Panc1 (cell line): ENCODE measurements at regions not wholly inside any gene's neighbourhood (a gene's known extent, or its start where the extent isn't known, plus 50 kb on each side); places are given as distances from the start of the nearest gene placed in this dataset.

Experiments
- ATAC-seq: fragments of 200-7000 bp; cut with Tn5 transposase; 2 replicates; pipeline ENCODE4 v1.9.1; 2020; ENCODE audit warnings: mild to moderate bottlenecking, moderate library complexity
- BruUV-seq: library from RNA; stranded (reverse); fragments of 400-500 nt; replicated peaks from 2 replicates; lab custom pipeline; 2021; lab: Mats Ljungman, UMichigan
- CTCF ChIA-PET: fragments of 300-600 bp; sonication (Branson Sonifier 250); formaldehyde crosslinking; loops from one replicate; lab custom pipeline; 2022; ENCODE audit warnings: antibody characterized with exemption; lab: Charles Lee
- POLR2A ChIA-PET: fragments of 300-600 bp; sonication (Branson Sonifier 250); formaldehyde crosslinking; loops from one replicate; lab custom pipeline; 2022; ENCODE audit warnings: antibody characterized with exemption; lab: Charles Lee
- DNase-seq: peaks from one replicate; pipeline ENCODE4 v3.0.0-alpha.2; 2010; ENCODE audit warnings: low read depth, low spot score
- H3K27ac ChIP-seq: 2 replicates; pipeline ENCODE4 v1.5.1; 2011; ENCODE audit warnings: mild to moderate bottlenecking, low read length, inconsistent platforms
- H3K27me3 ChIP-seq: fragments of 200-500 bp; sonication (Bioruptor generic); 2 replicates; pipeline ENCODE4 v1.6.0; 2014; ENCODE audit warnings: low read length, inconsistent platforms; ENCODE audit not compliant: control insufficient read depth, insufficient read depth
- H3K36me3 ChIP-seq: fragments of 200-500 bp; sonication (Bioruptor generic); 2 replicates; pipeline ENCODE4 v1.5.1; 2014; ENCODE audit warnings: inconsistent platforms, mild to moderate bottlenecking, low read length, moderate library complexity; ENCODE audit not compliant: control insufficient read depth, insufficient read depth
- H3K4me1 ChIP-seq: 2 replicates; pipeline ENCODE4 v1.5.1; 2011; ENCODE audit warnings: inconsistent platforms, mild to moderate bottlenecking, low read length, moderate library complexity; ENCODE audit not compliant: control insufficient read depth, insufficient read depth
- H3K4me3 ChIP-seq, 2 experiments: 2 replicates each; pipeline ENCODE4 v1.5.1; 2011 to 2012; ENCODE audit warnings: low read depth in 2 of 2, low read length in 2 of 2, mild to moderate bottlenecking in 2 of 2, inconsistent platforms in 1 of 2, moderate library complexity in 1 of 2
- H3K9me3 ChIP-seq: fragments of 200-500 bp; sonication (Bioruptor generic); 2 replicates; pipeline ENCODE4 v1.5.1; 2014; ENCODE audit warnings: low read depth, mild to moderate bottlenecking, inconsistent platforms, low read length, moderate library complexity; ENCODE audit not compliant: control insufficient read depth, insufficient read depth
- CTCF ChIP-seq: fragments of 450-650 bp; IDR thresholded peaks from 2 replicates; pipeline ENCODE4 v1.5.1; 2017; ENCODE audit warnings: mild to moderate bottlenecking
- POLR2AphosphoS5 ChIP-seq: IDR thresholded peaks from 2 replicates; pipeline ENCODE4 v1.6.1; 2012; ENCODE audit warnings: mild to moderate bottlenecking, low read depth, low read length, moderate library complexity
- REST ChIP-seq, 2 experiments: IDR thresholded peaks; 2 replicates each; pipeline ENCODE4 v1.6.1; 2011 to 2012; ENCODE audit warnings: low read depth in 2 of 2, control low read depth in 1 of 2, low read length in 1 of 2, mild to moderate bottlenecking in 1 of 2, moderate library complexity in 1 of 2; ENCODE audit not compliant: insufficient read depth in 1 of 2
- SIN3A ChIP-seq: IDR thresholded peaks from 2 replicates; pipeline ENCODE4 v1.6.1; 2012; ENCODE audit warnings: low read depth, mild to moderate bottlenecking, low read length, moderate library complexity, borderline replicate concordance; ENCODE audit not compliant: insufficient read depth
- TCF7L2 ChIP-seq: IDR thresholded peaks from 2 replicates; pipeline ENCODE4 v1.6.1; 2011; ENCODE audit warnings: mild to moderate bottlenecking, low read depth, low read length, inconsistent platforms
- in situ Hi-C: cut with HindIII; loops from 2 replicates; pipeline ENCODE4 v1.10.0; 2016; ENCODE audit warnings: low sequenced_read_pairs, low pct_unique_long_range_greater_than_20kb
- intact Hi-C: fragments of 100-400 bp; cut with micrococcal nuclease; formaldehyde crosslinking; loops from one replicate; pipeline ENCODE4 v1.10.0; 2022; ENCODE audit not compliant: unreplicated experiment

- no peak for DNase-seq
- Histone ChIP-seq H3K27ac (no peak overlapping the region), H3K9me3 (no peaks in the 10 kb centered on the region), H3K27me3 (no peaks in the 10 kb centered on the region), H3K36me3 (no peaks in the 10 kb centered on the region), H3K4me1 (no peaks in the 10 kb centered on the region), H3K4me3 (no peak overlapping the region)
- ATAC-seq = no peak
- no TSS peak for BruUV-seq
- intact Hi-C loops (loop anchor here (5.0 to 10.0 kb wide), 2 partner anchors 159 to 429 kb away; no protein-coding TSS in a partner anchor), in situ Hi-C loops (no loop called here)
- no peak for TF ChIP-seq SIN3A
- no peak for TF ChIP-seq CTCF
- no peak for TF ChIP-seq TCF7L2
- TF ChIP-seq REST (IDR thresholded peaks at IDR 0.05; ENCODE audit: insufficient read depth in 1 of 2, low read depth in 2 of 2, low read length in 1 of 2) = no peak
- TF ChIP-seq POLR2AphosphoS5 = no peak
- ChIA-PET CTCF (no interaction called here), POLR2A (no interaction called here)
Measured at GRCh38 chr15:92525758-92526245, 129.8 kb downstream of the FAM174B start.

GRCh38 chr15:92524874-92525565, 130.6 kb downstream of the FAM174B start:
- Histone ChIP-seq H3K4me3 (no peak overlapping the region), H3K4me1 (no peaks in the 10 kb centered on the region), H3K27ac (no peak overlapping the region), H3K27me3 (no peaks in the 10 kb centered on the region), H3K9me3 (no peaks in the 10 kb centered on the region), H3K36me3 (no peaks in the 10 kb centered on the region)
- intact Hi-C loops = loop anchor here (5.0 to 10.0 kb wide), 2 partner anchors 160 to 428 kb away; no protein-coding TSS in a partner anchor
- ATAC-seq (no peak), DNase-seq (no peak)
- TF ChIP-seq REST (IDR thresholded peaks at IDR 0.05; ENCODE audit: insufficient read depth in 1 of 2, low read depth in 2 of 2, low read length in 1 of 2) = no peak
- no peak for TF ChIP-seq SIN3A
- no peak for TF ChIP-seq CTCF
- no peak for TF ChIP-seq TCF7L2
- no peak for TF ChIP-seq POLR2AphosphoS5
- in situ Hi-C loops = no loop called here
- ChIA-PET POLR2A (no interaction called here), CTCF (no interaction called here)
- BruUV-seq = no TSS peak
